ENCODE measurements at regions not wholly inside any gene's neighbourhood (a gene's known extent, or its start where the extent isn't known, plus 50 kb on each side); places are given as distances from the start of the nearest gene placed in this dataset.

DNA sequence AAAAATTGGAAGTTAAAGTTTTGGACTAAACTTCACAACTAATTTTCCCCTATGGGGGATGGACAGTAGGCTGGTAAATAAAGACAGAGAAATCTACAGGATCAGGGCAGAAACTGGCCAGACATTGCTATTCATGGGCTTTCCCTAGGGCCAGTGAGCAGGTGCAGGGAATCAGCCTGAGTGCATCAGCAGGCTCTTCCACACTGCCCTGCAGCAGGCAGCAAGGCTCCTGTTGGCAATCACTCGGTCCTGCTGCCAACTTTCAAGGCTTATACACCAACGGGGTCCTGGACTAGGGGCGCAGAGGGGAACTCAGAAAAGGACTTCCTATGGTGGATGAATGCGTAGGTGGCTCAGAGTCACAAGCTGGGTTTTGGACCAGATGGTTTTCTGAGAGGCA lies 59.8 kb upstream of the NHSL1 start:
- Histone ChIP-seq H3K79me2 (ENCODE audit: insufficient read depth, low read depth) (no peaks in the 10 kb centered on the region), H3K4me1 (ENCODE audit: low read depth, poor library complexity, severe bottlenecking) (no peaks in the 10 kb centered on the region), H3K27me3 (ENCODE audit: insufficient read depth, low read depth) (no peaks in the 10 kb centered on the region), H2AFZ (ENCODE audit: low read depth) (no peak overlapping the region), H3K4me3 (IDR thresholded peaks at IDR 0.05; ENCODE audit: insufficient read depth, low read depth, low read length) (no peak overlapping the region), H4K20me1 (ENCODE audit: insufficient read depth) (no peaks in the 10 kb centered on the region), H3K27ac (no peak overlapping the region), H3K9ac (no peak overlapping the region), H3K4me2 (no peak overlapping the region), H3K36me3 (ENCODE audit: insufficient read depth) (no peaks in the 10 kb centered on the region)
- TF ChIP-seq, protein P1, sequence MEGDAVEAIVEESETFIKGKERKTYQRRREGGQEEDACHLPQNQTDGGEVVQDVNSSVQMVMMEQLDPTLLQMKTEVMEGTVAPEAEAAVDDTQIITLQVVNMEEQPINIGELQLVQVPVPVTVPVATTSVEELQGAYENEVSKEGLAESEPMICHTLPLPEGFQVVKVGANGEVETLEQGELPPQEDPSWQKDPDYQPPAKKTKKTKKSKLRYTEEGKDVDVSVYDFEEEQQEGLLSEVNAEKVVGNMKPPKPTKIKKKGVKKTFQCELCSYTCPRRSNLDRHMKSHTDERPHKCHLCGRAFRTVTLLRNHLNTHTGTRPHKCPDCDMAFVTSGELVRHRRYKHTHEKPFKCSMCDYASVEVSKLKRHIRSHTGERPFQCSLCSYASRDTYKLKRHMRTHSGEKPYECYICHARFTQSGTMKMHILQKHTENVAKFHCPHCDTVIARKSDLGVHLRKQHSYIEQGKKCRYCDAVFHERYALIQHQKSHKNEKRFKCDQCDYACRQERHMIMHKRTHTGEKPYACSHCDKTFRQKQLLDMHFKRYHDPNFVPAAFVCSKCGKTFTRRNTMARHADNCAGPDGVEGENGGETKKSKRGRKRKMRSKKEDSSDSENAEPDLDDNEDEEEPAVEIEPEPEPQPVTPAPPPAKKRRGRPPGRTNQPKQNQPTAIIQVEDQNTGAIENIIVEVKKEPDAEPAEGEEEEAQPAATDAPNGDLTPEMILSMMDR (conservative IDR thresholded peaks at IDR 0.05; ENCODE audit: low read depth, low read length), result no peak

DNA sequence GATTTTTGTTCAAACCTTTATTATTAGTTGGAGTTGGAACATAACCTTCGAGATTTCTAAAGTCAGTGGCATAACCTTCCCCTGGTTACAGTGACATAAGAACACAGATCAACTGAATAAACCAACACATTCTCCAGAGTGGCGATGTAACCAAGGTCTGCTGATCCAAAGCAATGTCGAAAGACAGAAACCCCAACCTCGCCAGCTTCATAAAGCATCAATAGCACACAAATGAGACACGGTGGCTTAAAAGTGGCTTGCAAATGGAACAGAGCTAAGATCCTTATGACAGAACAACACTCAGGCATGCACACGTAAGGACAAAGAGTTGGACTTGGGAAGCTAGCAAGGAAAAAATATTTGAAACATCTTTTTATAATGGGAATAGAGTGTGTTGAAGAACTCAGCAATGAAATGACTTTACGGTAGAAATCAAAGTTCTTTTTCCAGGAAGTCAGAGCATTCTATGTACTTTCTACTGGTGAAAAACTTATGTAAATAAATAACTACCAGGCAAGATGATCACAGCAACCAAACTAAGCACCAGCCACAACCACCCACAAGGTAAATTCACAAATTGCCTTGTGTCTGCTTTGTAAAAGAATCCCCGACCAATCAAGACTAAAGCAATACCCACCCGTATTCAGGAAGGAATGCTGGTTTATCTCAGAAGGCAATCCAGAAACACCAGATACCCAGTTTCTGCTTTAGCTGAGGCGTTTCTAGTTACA lies 61.0 kb upstream of the NHSL1 start:
- Histone ChIP-seq H3K4me1 (ENCODE audit: low read depth, poor library complexity, severe bottlenecking) (no peaks in the 10 kb centered on the region), H3K36me3 (ENCODE audit: insufficient read depth) (no peaks in the 10 kb centered on the region), H3K4me2 (no peak overlapping the region), H3K27ac (no peak overlapping the region), H3K79me2 (ENCODE audit: insufficient read depth, low read depth) (no peaks in the 10 kb centered on the region), H3K27me3 (ENCODE audit: insufficient read depth, low read depth) (no peaks in the 10 kb centered on the region), H2AFZ (ENCODE audit: low read depth) (no peak overlapping the region), H4K20me1 (ENCODE audit: insufficient read depth) (no peaks in the 10 kb centered on the region), H3K9ac (no peak overlapping the region), H3K4me3 (IDR thresholded peaks at IDR 0.05; ENCODE audit: insufficient read depth, low read depth, low read length) (no peak overlapping the region)
- TF ChIP-seq, protein P1 (conservative IDR thresholded peaks at IDR 0.05; ENCODE audit: low read depth, low read length), result no peak

DNA sequence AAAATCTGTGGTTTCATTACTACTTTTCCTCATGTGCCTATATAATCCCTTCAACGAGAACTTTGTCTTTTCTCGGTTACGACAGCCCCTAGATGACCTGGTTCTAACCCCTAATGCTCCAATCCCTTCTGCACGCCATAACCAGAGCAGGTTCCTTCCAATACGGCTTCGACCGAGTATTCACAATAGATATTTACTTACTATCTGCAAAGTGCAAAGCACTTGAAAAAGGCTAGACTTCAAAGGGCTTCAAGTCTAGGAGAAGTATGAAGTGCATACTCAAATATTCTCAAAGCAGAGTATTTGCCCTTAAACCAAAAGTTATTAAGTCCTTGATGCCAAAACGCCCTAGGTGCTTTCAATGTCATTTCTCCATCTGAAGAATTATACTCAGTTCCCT lies 63.4 kb upstream of the NHSL1 start:
- no peaks in the 10 kb centered on the region for H4K20me1 ChIP-seq (ENCODE audit: insufficient read depth)
- H3K4me1 ChIP-seq (ENCODE audit: low read depth, poor library complexity, severe bottlenecking), result no peaks in the 10 kb centered on the region
- TF ChIP-seq, protein P1 (conservative IDR thresholded peaks at IDR 0.05; ENCODE audit: low read depth, low read length), result no peak
- H3K9ac ChIP-seq, result no peak overlapping the region
- H3K36me3 ChIP-seq (ENCODE audit: insufficient read depth), result no peaks in the 10 kb centered on the region
- H3K4me3 ChIP-seq (IDR thresholded peaks at IDR 0.05; ENCODE audit: insufficient read depth, low read depth, low read length), result no peak overlapping the region
- no peak overlapping the region for H3K27ac ChIP-seq
- H3K4me2 ChIP-seq, result no peak overlapping the region
- no peaks in the 10 kb centered on the region for H3K79me2 ChIP-seq (ENCODE audit: insufficient read depth, low read depth)
- H3K27me3 ChIP-seq (ENCODE audit: insufficient read depth, low read depth), result no peaks in the 10 kb centered on the region
- H2AFZ ChIP-seq (ENCODE audit: low read depth), result no peak overlapping the region

DNA sequence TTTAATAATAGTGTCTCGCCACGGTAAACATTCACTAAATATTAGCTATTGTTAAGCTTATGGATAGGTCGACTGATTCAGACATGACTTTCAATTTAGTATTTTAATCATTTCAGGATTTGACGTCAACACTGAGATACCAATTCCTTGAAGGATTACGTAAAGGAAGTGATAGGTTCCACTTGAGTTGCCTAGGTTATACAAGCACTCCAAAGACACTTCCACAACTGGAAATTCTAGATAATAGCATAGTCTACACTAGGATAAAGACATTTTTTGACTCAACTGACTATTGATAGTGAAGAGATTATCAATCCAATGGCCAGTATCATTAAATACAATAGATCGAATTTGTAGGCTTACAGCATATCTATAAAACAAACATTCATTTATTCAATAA lies 63.9 kb upstream of the NHSL1 start:
- H3K27me3 ChIP-seq (ENCODE audit: insufficient read depth, low read depth), result no peaks in the 10 kb centered on the region
- no peaks in the 10 kb centered on the region for H4K20me1 ChIP-seq (ENCODE audit: insufficient read depth)
- no peak overlapping the region for H3K27ac ChIP-seq
- H3K4me1 ChIP-seq (ENCODE audit: low read depth, poor library complexity, severe bottlenecking), result no peaks in the 10 kb centered on the region
- no peak overlapping the region for H2AFZ ChIP-seq (ENCODE audit: low read depth)
- no peaks in the 10 kb centered on the region for H3K36me3 ChIP-seq (ENCODE audit: insufficient read depth)
- no peaks in the 10 kb centered on the region for H3K79me2 ChIP-seq (ENCODE audit: insufficient read depth, low read depth)
- H3K4me3 ChIP-seq (IDR thresholded peaks at IDR 0.05; ENCODE audit: insufficient read depth, low read depth, low read length), result no peak overlapping the region
- H3K9ac ChIP-seq, result no peak overlapping the region
- TF ChIP-seq, protein P1 (conservative IDR thresholded peaks at IDR 0.05; ENCODE audit: low read depth, low read length), result no peak
- no peak overlapping the region for H3K4me2 ChIP-seq

Measured in KMS-11 (cell line).